Activated CD4-positive, alpha-beta memory T cell treated with anti-CD3 and anti-CD28 coated beads, Interleukin-2, amount 10 ng/mL, durations not matched to agents 7 days and 5 days (primary cell): ENCODE measurements at regions not wholly inside any gene's neighbourhood (a gene's known extent, or its start where the extent isn't known, plus 50 kb on each side); places are given as distances from the start of the nearest gene placed in this dataset.

Source experiments
- CTCF ChIA-PET: fragments of 350-600 bp; sonication (Branson Sonifier 250); formaldehyde crosslinking; loops from one replicate; lab custom pipeline; 2021; ENCODE audit warnings: antibody characterized with exemption, inconsistent platforms; lab: Charles Lee
- POLR2A ChIA-PET: fragments of 350-600 bp; sonication (Branson Sonifier 250); formaldehyde crosslinking; loops from one replicate; lab custom pipeline; 2021; ENCODE audit warnings: antibody characterized with exemption; lab: Charles Lee
- DNase-seq: peaks from one replicate; pipeline ENCODE4 v3.0.0-alpha.2; 2020
- H3K27ac Mint-ChIP-seq: one replicate; pipeline ENCODE4 v1.8.0; 2021; ENCODE audit warnings: mild to moderate bottlenecking, mixed read lengths
- H3K27me3 Mint-ChIP-seq: one replicate; pipeline ENCODE4 v1.8.0; 2021; ENCODE audit warnings: mixed read lengths
- H3K36me3 Mint-ChIP-seq: one replicate; pipeline ENCODE4 v1.8.0; 2021; ENCODE audit warnings: low read depth, mixed read lengths
- H3K4me1 Mint-ChIP-seq: one replicate; pipeline ENCODE4 v1.8.0; 2021; ENCODE audit warnings: mixed read lengths
- H3K4me3 Mint-ChIP-seq: one replicate; pipeline ENCODE4 v1.8.0; 2021; ENCODE audit warnings: mild to moderate bottlenecking, mixed read lengths
- H3K9me3 Mint-ChIP-seq: one replicate; pipeline ENCODE4 v1.8.0; 2021; ENCODE audit warnings: mixed read lengths

DNA sequence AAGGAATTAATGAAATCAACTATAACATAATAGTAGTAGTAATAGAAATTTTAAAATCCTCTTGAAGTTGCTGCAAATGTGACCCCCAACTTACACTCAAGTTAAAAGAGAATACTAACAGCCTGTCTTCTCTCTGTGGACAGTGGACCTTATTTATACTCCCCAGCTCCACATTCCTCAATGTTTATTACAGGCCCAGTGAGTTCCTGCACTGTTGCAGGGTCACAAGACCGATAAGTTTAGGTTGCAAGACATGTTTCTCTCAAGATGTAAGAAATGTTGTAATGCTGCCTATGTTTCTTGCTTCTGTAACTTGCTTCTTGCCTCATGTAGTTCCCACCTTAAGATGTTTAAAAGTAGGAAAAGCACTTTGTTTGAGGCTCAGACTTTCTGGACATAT lies 888.1 kb downstream of the PDCD6IP start:
- ChIA-PET CTCF (no interaction called here), POLR2A (no interaction called here)
- Mint-ChIP-seq H3K4me1 (no peaks in the 10 kb centered on the region), H3K9me3 (no peaks in the 10 kb centered on the region), H3K27me3 (no peaks in the 10 kb centered on the region), H3K36me3 (no peaks in the 10 kb centered on the region), H3K27ac (no peak overlapping the region), H3K4me3 (no peak overlapping the region)
- no peak for DNase-seq

DNA sequence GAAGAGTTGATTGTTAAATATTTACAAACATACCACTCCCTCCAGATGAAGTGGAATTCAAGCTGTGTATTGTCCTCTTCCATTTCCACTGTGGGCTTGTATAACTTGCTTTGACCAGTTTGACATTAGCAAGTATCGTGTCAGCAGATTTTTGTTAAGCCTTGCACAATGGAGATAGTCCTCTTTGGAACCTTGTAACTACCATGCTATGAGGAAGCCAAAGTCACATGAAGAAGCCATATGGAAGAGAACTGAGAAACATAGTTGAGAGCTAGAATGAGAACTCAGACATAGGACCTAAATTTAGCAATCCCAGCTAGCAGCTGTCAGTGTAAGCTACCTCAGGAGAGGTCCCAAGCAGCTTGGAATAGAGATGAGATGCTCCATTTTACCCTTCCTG lies 889.2 kb downstream of the PDCD6IP start:
- Mint-ChIP-seq H3K36me3 (no peaks in the 10 kb centered on the region), H3K27me3 (no peaks in the 10 kb centered on the region), H3K4me3 (no peak overlapping the region), H3K4me1 (no peaks in the 10 kb centered on the region), H3K9me3 (no peaks in the 10 kb centered on the region), H3K27ac (no peak overlapping the region)
- ChIA-PET POLR2A (no interaction called here), CTCF (no interaction called here)
- no peak for DNase-seq

DNA sequence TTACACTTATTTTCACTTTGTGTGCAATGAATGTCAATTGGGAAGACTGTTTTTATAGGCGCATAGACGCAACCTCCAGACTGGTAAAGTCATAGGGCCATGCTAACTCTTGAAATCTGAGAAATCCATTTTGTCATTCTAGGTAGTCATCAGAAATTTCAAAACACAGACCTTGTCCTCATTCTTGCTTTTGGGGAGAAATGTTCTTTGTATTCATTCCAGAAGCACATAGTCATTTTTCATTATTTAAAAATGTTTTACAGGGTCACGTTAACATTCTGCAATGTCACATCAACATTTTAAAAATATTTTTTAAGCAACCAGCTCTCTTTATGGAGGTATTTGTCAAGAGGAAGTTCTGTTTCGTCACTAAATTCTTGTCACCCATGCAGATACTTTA lies 898.4 kb downstream of the PDCD6IP start:
- peaks cover 6% of the 10 kb centered on the region for H3K9me3 Mint-ChIP-seq
- ChIA-PET POLR2A (no interaction called here), CTCF (no interaction called here)
- no peak overlapping the region for H3K27ac Mint-ChIP-seq
- no peaks in the 10 kb centered on the region for H3K27me3 Mint-ChIP-seq
- H3K4me1 Mint-ChIP-seq: no peaks in the 10 kb centered on the region
- H3K36me3 Mint-ChIP-seq: no peaks in the 10 kb centered on the region
- no peak for DNase-seq
- no peak overlapping the region for H3K4me3 Mint-ChIP-seq

- ChIA-PET POLR2A (no interaction called here), CTCF (no interaction called here)
- Mint-ChIP-seq H3K27ac (no peak overlapping the region), H3K36me3 (no peaks in the 10 kb centered on the region), H3K4me1 (no peaks in the 10 kb centered on the region), H3K4me3 (no peak overlapping the region), H3K9me3 (peaks cover 12% of the 10 kb centered on the region), H3K27me3 (no peaks in the 10 kb centered on the region)
- DNase-seq: no peak
These were observed 904.6 kb downstream of the PDCD6IP start for GRCh38 chr3:34703053-34703452.

GRCh38 chr3:34724916-34725499 lies 914.3 kb upstream of the ARPP21 start:
- CTCF ChIA-PET: no interaction called here
- Mint-ChIP-seq H3K4me3 (no peak overlapping the region), H3K27me3 (no peaks in the 10 kb centered on the region), H3K27ac (no peak overlapping the region), H3K9me3 (no peaks in the 10 kb centered on the region), H3K36me3 (no peaks in the 10 kb centered on the region), H3K4me1 (peaks cover 2% of the 10 kb centered on the region)
- POLR2A ChIA-PET: no interaction called here
- DNase-seq: no peak

- peaks cover 2% of the 10 kb centered on the region for H3K9me3 Mint-ChIP-seq
- DNase-seq: no peak
- H3K4me3 Mint-ChIP-seq: no peak overlapping the region
- POLR2A ChIA-PET: no interaction called here
- no peaks in the 10 kb centered on the region for H3K27me3 Mint-ChIP-seq
- peaks cover 2% of the 10 kb centered on the region for H3K4me1 Mint-ChIP-seq
- no peaks in the 10 kb centered on the region for H3K36me3 Mint-ChIP-seq
- CTCF ChIA-PET: no interaction called here
- no peak overlapping the region for H3K27ac Mint-ChIP-seq
These were observed 913.6 kb upstream of the ARPP21 start for GRCh38 chr3:34725774-34726173.

GRCh38 chr3:34727700-34728099 lies 911.6 kb upstream of the ARPP21 start:
- peaks cover 10% of the 10 kb centered on the region for H3K9me3 Mint-ChIP-seq
- CTCF ChIA-PET: interaction anchor here (0.7 kb wide), 1 partner anchor 10 kb away, joined by 5 read pairs; no protein-coding TSS in a partner anchor
- no peak overlapping the region for H3K27ac Mint-ChIP-seq
- H3K4me3 Mint-ChIP-seq: no peak overlapping the region
- H3K36me3 Mint-ChIP-seq: no peaks in the 10 kb centered on the region
- DNase-seq: no peak
- no peaks in the 10 kb centered on the region for H3K27me3 Mint-ChIP-seq
- H3K4me1 Mint-ChIP-seq: peaks cover 2% of the 10 kb centered on the region
- POLR2A ChIA-PET: no interaction called here

DNA sequence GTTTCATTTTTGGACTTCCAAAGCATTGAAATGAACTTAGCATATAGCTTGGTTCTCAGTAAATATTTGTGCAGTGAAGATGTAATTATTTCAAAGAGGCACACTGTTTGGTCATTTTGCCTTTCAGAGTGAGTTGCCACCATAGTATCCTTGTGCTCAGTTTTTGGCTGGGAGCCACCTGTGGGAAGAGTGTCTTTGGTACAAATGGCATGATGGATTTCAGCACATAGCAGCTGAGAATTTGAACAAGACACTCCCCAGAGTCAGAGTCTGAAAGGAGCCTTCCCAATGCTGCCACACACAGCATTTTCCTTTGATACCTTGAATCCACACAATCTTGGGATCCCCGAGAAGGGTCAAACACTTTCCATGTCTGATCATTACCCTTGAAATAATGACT lies 897.2 kb upstream of the ARPP21 start:
- Mint-ChIP-seq H3K36me3 (no peaks in the 10 kb centered on the region), H3K27me3 (no peaks in the 10 kb centered on the region), H3K9me3 (no peaks in the 10 kb centered on the region), H3K4me1 (no peaks in the 10 kb centered on the region), H3K27ac (no peak overlapping the region), H3K4me3 (no peak overlapping the region)
- ChIA-PET CTCF (no interaction called here), POLR2A (no interaction called here)
- DNase-seq: no peak

DNA sequence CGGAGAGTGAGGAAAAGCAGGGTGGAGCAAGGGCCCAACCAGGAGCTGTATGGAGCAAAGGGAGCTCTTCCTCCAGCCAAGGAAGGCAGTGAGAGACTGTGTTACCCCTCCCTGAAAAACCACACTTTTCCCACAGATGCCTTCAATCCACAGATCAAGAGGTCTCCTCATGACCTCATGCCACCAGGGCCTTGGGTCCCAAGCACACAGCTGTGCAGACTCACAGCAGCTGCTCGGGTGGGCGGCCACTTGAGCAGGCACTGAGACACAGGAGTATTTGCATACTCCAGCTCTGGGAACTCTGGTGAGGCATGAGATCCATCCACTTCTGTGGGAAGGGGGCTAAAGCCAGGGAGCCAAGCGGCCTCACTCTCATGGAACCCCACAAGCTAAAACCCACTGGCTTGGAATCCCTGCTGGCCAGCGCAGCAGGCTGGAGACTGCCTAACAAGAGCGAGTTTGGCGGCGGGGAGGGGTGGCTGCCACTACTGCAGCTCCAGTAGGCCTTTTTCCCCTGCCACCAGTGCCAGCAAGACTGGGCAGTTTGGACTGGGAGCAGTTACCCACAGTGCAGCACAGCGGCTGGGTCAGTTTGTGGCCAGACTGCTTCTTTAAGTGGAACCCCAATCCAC lies 880.6 kb upstream of the ARPP21 start:
- CTCF ChIA-PET: no interaction called here
- Mint-ChIP-seq H3K4me3 (no peak overlapping the region), H3K36me3 (no peaks in the 10 kb centered on the region), H3K4me1 (no peaks in the 10 kb centered on the region), H3K27me3 (no peaks in the 10 kb centered on the region), H3K9me3 (peaks cover 13% of the 10 kb centered on the region), H3K27ac (no peak overlapping the region)
- DNase-seq: no peak
- POLR2A ChIA-PET: no interaction called here

DNA sequence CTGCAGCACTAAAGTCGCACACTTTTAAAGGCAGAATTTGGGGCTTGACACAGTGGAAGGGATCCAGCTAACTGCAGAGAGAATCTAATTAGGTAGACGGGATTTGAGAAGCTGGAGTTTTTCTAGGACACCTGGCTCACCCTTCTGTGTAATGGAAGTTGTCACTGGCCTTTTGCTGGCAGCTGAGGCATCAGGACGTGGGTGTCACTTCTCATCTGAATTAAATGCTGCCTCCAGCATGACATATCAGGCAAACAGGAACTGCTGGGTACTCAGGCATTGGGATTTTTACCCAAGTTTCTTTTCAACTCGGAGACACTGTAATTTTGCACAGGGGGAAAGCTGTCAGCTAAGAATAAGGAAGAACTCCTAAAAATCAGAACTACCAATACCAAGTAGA lies 861.9 kb upstream of the ARPP21 start:
- POLR2A ChIA-PET: no interaction called here

GRCh38 chr3:34779092-34779491 lies 860.2 kb upstream of the ARPP21 start:
- no peak overlapping the region for H3K27ac Mint-ChIP-seq

More for the DNA sequence above, 861.9 kb upstream of the ARPP21 start:
- Mint-ChIP-seq H3K4me1 (no peaks in the 10 kb centered on the region), H3K27ac (no peak overlapping the region), H3K4me3 (no peak overlapping the region), H3K9me3 (peaks cover 3% of the 10 kb centered on the region), H3K36me3 (no peaks in the 10 kb centered on the region), H3K27me3 (no peaks in the 10 kb centered on the region)
- DNase-seq: no peak
- CTCF ChIA-PET: no interaction called here

DNA sequence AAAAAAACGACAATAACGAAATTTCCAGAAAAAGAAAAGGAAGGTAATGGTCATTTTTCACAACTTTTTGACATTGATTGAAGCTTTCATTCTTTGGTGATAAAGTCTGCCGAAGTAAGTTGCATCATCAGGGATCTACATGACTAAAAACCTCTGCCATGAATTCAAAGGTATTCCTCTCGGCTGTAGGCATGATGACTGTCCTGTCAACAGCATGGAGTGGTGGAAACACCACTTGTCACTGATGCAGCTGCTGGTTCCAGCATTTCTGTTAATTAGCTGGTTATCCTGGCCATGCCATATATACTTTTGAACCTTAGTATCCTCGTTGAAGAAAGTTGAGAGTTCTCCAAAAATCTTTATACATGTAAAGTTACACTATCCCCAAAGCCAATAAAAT lies 859.0 kb upstream of the ARPP21 start:
- H3K4me1 Mint-ChIP-seq: no peaks in the 10 kb centered on the region
- no peaks in the 10 kb centered on the region for H3K27me3 Mint-ChIP-seq
- no peak overlapping the region for H3K27ac Mint-ChIP-seq
- H3K36me3 Mint-ChIP-seq: no peaks in the 10 kb centered on the region
- DNase-seq: no peak
- peaks cover 3% of the 10 kb centered on the region for H3K9me3 Mint-ChIP-seq
- H3K4me3 Mint-ChIP-seq: no peak overlapping the region
- POLR2A ChIA-PET: no interaction called here
- CTCF ChIA-PET: no interaction called here

More at GRCh38 chr3:34779092-34779491, 860.2 kb upstream of the ARPP21 start:
- Mint-ChIP-seq H3K9me3 (peaks cover 3% of the 10 kb centered on the region), H3K36me3 (no peaks in the 10 kb centered on the region), H3K27me3 (no peaks in the 10 kb centered on the region), H3K4me3 (no peak overlapping the region), H3K4me1 (no peaks in the 10 kb centered on the region)
- no peak for DNase-seq
- ChIA-PET POLR2A (no interaction called here), CTCF (no interaction called here)

DNA sequence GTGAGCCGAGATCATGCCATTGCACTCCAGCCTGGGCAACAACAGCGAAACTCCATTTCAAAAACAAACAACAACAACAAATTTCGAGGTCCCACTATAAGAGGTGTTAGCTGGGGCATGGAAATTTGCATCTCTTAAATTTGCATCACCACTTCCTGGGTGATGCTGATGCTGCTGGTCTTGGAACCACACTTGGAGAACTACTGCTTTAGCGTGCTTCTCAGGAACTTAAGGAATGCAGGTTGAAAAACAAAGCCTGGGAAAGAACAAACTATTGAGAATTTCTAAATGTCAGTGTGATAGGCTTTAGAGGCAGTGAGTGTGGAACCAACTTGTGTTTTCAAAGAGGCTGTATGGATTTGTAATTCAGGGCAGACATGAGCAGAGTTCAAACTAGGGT lies 858.4 kb upstream of the ARPP21 start:
- Mint-ChIP-seq H3K27ac (no peak overlapping the region), H3K4me1 (no peaks in the 10 kb centered on the region), H3K9me3 (peaks cover 3% of the 10 kb centered on the region), H3K36me3 (no peaks in the 10 kb centered on the region), H3K4me3 (no peak overlapping the region), H3K27me3 (no peaks in the 10 kb centered on the region)
- ChIA-PET POLR2A (no interaction called here), CTCF (no interaction called here)
- no peak for DNase-seq

DNA sequence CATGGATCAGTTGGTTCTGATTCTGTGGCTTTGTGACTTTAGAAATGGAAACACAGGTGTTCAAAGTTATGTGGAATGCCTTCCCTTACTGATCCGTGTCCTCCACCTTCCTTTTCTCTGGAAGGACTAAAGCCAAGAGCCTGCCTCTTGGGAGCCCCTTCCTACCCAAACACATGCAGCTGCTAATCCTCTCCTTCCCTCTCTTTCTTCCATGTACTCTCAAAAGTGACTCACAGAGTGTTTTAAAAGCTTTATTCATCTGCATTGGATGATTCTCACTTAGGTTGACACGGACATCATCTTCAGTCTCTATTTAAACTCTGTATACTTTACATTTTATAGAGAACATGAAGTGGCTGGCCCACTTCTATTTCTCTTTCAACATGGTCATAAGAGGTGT lies 856.5 kb upstream of the ARPP21 start:
- Mint-ChIP-seq H3K36me3 (no peaks in the 10 kb centered on the region), H3K4me1 (no peaks in the 10 kb centered on the region), H3K9me3 (peaks cover 3% of the 10 kb centered on the region), H3K4me3 (no peak overlapping the region), H3K27ac (no peak overlapping the region), H3K27me3 (no peaks in the 10 kb centered on the region)
- POLR2A ChIA-PET: no interaction called here
- DNase-seq: no peak
- CTCF ChIA-PET: interaction anchor here (1.1 kb wide), 1 partner anchor 44 kb away, joined by 3 read pairs; no protein-coding TSS in a partner anchor
